DND-41 (cell line): ENCODE measurements at regions not wholly inside any gene's neighbourhood (a gene's known extent, or its start where the extent isn't known, plus 50 kb on each side); places are given as distances from the start of the nearest gene placed in this dataset.
A peak's percentile ranks its signal among the peaks of the same experiment; 100 is the strongest.

Source experiments
- ATAC-seq: fragments of 200-7000 bp; cut with Tn5 transposase; 3 replicates; pipeline ENCODE4 v1.9.1; 2021; ENCODE audit warnings: low read depth; ENCODE audit not compliant: insufficient read depth
- DNase-seq: peaks from one replicate; pipeline ENCODE4 v3.0.0-alpha.2; 2020
- H2AFZ ChIP-seq: 2 replicates; pipeline ENCODE4 v1.6.0; 2012; ENCODE audit warnings: low read depth, low read length
- H3K27ac ChIP-seq: 2 replicates; pipeline ENCODE4 v1.5.1; 2012; ENCODE audit warnings: low read length, inconsistent platforms
- H3K27me3 ChIP-seq: fragments of 200-600 bp; sonication (generic); 2 replicates; pipeline ENCODE4 v1.6.0; 2012; ENCODE audit warnings: low read length, mild to moderate bottlenecking, inconsistent platforms; ENCODE audit not compliant: insufficient read depth, poor library complexity
- H3K36me3 ChIP-seq: 2 replicates; pipeline ENCODE4 v1.5.1; 2012; ENCODE audit warnings: low read length, inconsistent platforms; ENCODE audit not compliant: insufficient read depth
- H3K4me1 ChIP-seq: 2 replicates; pipeline ENCODE4 v1.5.1; 2012; ENCODE audit warnings: mild to moderate bottlenecking, low read length; ENCODE audit not compliant: insufficient read depth
- H3K4me2 ChIP-seq: 2 replicates; pipeline ENCODE4 v1.6.0; 2012; ENCODE audit warnings: mild to moderate bottlenecking, moderate library complexity, low read length, inconsistent platforms; ENCODE audit not compliant: insufficient read depth
- H3K4me3 ChIP-seq, 2 experiments: fragments of 200-600 bp in 1 of 2; shearing (Covaris generic) in 1 of 2; 2 replicates each; pipeline ENCODE4 v1.5.1; 2012 to 2016; ENCODE audit warnings: inconsistent platforms in 2 of 2, low read length in 2 of 2, mild to moderate bottlenecking in 2 of 2, low read depth in 1 of 2, moderate library complexity in 1 of 2
- H3K79me2 ChIP-seq: 2 replicates; pipeline ENCODE4 v1.6.0; 2012; ENCODE audit warnings: low read length, inconsistent platforms; ENCODE audit not compliant: insufficient read depth
- H3K9ac ChIP-seq: 2 replicates; pipeline ENCODE4 v1.6.0; 2012; ENCODE audit warnings: low read depth, mild to moderate bottlenecking, inconsistent platforms, low read length, moderate library complexity
- H3K9me3 ChIP-seq: 2 replicates; pipeline ENCODE4 v1.5.1; 2012; ENCODE audit warnings: low read length, moderate library complexity, mild to moderate bottlenecking, inconsistent platforms; ENCODE audit not compliant: insufficient read depth, severe bottlenecking
- H4K20me1 ChIP-seq: 2 replicates; pipeline ENCODE4 v1.6.0; 2012; ENCODE audit warnings: low read length; ENCODE audit not compliant: insufficient read depth
- EZH2 ChIP-seq: IDR thresholded peaks from 3 replicates; pipeline ENCODE4 v1.6.1; 2012; ENCODE audit warnings: borderline replicate concordance, low read depth, mild to moderate bottlenecking, moderate library complexity, low read length, inconsistent platforms; ENCODE audit not compliant: severe bottlenecking
- TF ChIP-seq, protein P1 (sequence below): IDR thresholded peaks from 2 replicates; pipeline ENCODE4 v1.5.1; 2012; ENCODE audit warnings: borderline replicate concordance, low read length, moderate library complexity, mild to moderate bottlenecking; ENCODE audit not compliant: poor library complexity, severe bottlenecking; ENCODE audit errors: extremely low read depth

DNA sequence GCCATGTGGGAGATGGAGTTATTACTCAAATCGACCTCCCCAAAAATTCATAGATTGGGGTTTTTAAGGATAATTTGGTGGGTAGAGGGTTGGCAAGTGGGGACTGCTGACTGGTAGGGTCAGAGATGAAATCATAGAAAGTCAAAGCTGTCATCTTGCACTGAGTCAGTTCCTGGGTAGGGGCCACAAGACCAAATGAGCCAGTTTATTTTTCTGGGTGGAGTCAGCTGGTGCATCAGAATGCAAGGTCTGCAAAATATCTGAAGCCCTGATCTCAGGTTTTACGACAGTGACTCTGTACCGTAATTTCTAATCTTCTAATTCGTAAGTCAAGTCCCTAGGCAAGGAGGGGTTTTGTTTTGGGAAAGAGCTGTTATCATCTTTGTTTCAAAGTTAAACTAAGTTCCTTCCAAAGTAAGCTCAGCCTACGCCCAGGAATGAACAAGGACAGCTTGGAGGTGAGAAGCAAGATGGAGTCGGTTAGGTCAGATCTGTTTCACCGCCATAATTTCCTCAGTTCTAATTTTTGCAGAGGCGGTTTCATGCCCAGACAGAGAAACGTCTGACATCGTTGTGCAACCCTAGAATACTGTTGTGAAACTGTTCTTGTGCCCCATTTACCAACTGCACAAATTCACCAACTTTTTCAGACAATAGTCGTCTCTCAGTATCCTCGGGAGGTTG is 104.5 kb upstream of the SFSWAP start:
- no peak for TF ChIP-seq EZH2
- TF ChIP-seq, protein P1, sequence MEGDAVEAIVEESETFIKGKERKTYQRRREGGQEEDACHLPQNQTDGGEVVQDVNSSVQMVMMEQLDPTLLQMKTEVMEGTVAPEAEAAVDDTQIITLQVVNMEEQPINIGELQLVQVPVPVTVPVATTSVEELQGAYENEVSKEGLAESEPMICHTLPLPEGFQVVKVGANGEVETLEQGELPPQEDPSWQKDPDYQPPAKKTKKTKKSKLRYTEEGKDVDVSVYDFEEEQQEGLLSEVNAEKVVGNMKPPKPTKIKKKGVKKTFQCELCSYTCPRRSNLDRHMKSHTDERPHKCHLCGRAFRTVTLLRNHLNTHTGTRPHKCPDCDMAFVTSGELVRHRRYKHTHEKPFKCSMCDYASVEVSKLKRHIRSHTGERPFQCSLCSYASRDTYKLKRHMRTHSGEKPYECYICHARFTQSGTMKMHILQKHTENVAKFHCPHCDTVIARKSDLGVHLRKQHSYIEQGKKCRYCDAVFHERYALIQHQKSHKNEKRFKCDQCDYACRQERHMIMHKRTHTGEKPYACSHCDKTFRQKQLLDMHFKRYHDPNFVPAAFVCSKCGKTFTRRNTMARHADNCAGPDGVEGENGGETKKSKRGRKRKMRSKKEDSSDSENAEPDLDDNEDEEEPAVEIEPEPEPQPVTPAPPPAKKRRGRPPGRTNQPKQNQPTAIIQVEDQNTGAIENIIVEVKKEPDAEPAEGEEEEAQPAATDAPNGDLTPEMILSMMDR: no peak
- ATAC-seq: no peak
- H3K4me2 ChIP-seq: no peak overlapping the region

DNA sequence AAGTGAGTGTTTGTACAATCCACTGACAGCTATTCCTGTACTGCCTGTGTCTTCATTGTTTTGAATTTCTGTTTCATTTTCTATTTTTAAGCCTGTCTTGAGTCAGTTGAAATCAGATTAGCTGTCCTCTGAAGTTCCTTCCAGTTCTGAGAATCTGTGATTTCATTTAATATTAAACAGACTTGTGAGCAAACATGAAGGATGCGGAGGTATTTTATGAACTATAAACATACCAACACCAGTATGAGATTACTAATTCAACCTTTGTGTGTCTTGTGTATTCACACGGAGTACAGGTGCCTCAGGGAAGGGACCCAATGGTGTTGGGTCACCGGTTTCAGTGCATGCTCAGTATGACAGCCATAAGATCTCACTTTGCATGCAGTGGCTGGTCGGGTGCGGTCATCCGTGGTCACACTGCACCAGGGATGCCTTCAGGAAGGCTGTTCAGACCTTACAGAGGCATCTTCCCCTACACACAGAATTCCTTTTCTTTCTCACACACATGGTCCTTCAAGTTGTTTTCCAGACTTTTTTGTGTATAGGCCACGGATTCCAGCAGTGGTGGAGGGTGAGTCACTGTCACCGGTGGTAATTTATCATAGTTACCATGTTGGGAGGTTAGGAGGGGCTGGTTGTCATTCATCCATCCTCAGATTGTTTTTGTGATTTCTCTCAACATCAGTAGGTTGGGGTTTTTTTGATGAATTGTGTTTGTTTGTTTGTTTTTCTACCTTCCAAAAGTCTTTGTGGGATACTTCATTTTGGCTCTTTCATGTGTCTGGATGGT is 103.0 kb upstream of the SFSWAP start:
- no peak for ATAC-seq

More for the DNA sequence above, 104.5 kb upstream of the SFSWAP start:
- peaks cover 16% of the 10 kb centered on the region for H3K27me3 ChIP-seq
- H4K20me1 ChIP-seq: no peaks in the 10 kb centered on the region
- H3K27ac ChIP-seq: no peak overlapping the region
- H3K36me3 ChIP-seq: no peaks in the 10 kb centered on the region
- H3K4me1 ChIP-seq: no peaks in the 10 kb centered on the region
- no peaks in the 10 kb centered on the region for H3K79me2 ChIP-seq
- DNase-seq: no peak
- H3K9me3 ChIP-seq: no peaks in the 10 kb centered on the region
- H2AFZ ChIP-seq: no peak overlapping the region
- H3K4me3 ChIP-seq: no peak overlapping the region
- H3K9ac ChIP-seq: no peak overlapping the region

DNA sequence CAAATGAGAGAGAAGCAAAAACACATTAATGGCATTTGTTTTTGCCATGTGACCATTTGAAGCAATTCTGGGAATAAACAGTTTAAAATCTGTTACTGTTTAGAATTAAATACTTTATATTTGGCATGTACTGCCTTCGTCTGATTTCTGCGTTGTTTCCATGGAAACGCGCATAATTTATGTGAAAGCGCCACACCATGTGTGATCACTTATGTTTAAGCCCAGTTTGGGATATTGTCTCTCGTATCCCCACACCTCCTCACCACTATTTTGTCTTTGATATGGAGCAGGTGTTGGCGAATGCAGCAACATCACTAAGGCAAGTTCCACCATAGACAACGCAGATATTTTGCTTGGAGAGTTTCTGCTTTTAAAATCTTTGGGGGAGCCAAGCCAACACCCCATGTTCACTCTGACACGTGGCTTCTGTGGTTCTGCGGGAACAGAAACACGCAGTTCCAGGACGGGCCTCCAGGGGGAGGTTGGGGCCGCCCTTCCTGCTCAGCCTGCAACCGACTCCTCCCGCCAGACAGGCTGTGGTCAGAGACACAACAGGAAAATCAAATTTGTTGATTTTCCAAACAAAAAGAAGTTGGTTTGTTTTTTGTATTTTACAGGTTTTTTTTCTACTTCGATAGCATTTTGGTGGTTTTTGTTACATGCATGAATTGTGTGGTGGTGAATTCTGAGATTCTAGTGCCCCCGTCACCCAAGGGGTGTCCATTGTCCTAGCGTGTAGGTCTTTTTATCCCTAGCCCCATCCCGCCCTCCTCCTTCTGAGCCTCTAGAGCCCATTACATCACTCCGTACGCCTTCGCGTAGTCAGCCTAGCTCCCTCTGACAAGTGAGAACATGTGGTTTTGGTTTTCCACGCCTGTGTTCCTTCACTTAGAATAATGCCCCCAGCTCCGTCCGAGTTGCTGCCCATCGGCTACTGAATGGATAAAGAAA is 101.9 kb upstream of the SFSWAP start:
- no peak for TF ChIP-seq EZH2
- TF ChIP-seq, protein P1: peak; percentile 77
- Histone ChIP-seq H3K9me3 (no peaks in the 10 kb centered on the region), H3K36me3 (no peaks in the 10 kb centered on the region), H4K20me1 (no peaks in the 10 kb centered on the region), H3K79me2 (no peaks in the 10 kb centered on the region), H3K27me3 (peaks cover 10% of the 10 kb centered on the region), H2AFZ (no peak overlapping the region), H3K4me1 (no peaks in the 10 kb centered on the region), H3K27ac (no peak overlapping the region), H3K4me2 (no peak overlapping the region), H3K4me3 (no peak overlapping the region), H3K9ac (no peak overlapping the region)
- ATAC-seq (peak; percentile 80), DNase-seq (peak; percentile 59)

More for the DNA sequence above, 103.0 kb upstream of the SFSWAP start:
- Histone ChIP-seq H3K36me3 (no peaks in the 10 kb centered on the region), H3K79me2 (no peaks in the 10 kb centered on the region), H3K4me3 (no peak overlapping the region), H3K27me3 (peaks cover 16% of the 10 kb centered on the region), H3K27ac (no peak overlapping the region), H3K9ac (no peak overlapping the region), H3K4me2 (no peak overlapping the region), H3K4me1 (no peaks in the 10 kb centered on the region), H4K20me1 (no peaks in the 10 kb centered on the region), H3K9me3 (no peaks in the 10 kb centered on the region), H2AFZ (no peak overlapping the region)
- TF ChIP-seq EZH2: no peak
- TF ChIP-seq, protein P1: no peak
- no peak for DNase-seq
